ENCODE measurements at regions not wholly inside any gene's neighbourhood (a gene's known extent, or its start where the extent isn't known, plus 50 kb on each side); places are given as distances from the start of the nearest gene placed in this dataset.

DNA sequence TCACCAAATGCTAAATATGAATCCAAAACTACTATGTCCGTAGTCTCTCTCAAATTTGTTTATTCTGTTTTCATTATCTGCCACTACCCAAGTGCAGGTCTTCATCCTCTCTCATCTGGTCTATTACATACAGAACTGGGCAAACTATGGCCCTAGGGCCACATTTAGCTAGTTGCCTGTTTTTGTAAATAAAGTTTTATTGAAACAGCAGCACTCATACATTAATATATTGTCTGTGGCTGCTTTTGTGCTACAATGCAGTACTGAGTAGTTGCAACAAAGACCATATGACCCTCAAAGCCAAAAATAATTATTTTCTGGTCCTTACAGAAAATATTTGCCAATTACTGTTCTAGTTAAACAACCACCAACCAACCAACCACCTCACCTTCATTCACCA lies 172.2 kb upstream of the NCKAP5 start:
- Histone ChIP-seq H3K9me3 (ENCODE audit: insufficient read depth, low read length) (no peaks in the 10 kb centered on the region), H3K4me1 (ENCODE audit: insufficient read depth, insufficient read length) (no peaks in the 10 kb centered on the region), H3K9ac (ENCODE audit: insufficient read length, low read depth) (no peak overlapping the region), H3K4me3 (ENCODE audit: insufficient read length, low read depth) (no peak overlapping the region), H3K27me3 (ENCODE audit: insufficient read depth, insufficient read length) (no peaks in the 10 kb centered on the region), H3K36me3 (ENCODE audit: insufficient read depth, insufficient read length, low read length) (no peaks in the 10 kb centered on the region)
- no peak for DNase-seq (ENCODE audit: low read depth, low spot score)
- no peak for TF ChIP-seq ZNF274 (IDR thresholded peaks at IDR 0.05; ENCODE audit: low read depth, low read length)
- no peak for TF ChIP-seq SUZ12 (IDR thresholded peaks at IDR 0.05; ENCODE audit: extremely low read depth, insufficient read depth, insufficient read length)
- no peak for TF ChIP-seq YY1 (IDR thresholded peaks at IDR 0.05; ENCODE audit: insufficient read depth, insufficient read length)

DNA sequence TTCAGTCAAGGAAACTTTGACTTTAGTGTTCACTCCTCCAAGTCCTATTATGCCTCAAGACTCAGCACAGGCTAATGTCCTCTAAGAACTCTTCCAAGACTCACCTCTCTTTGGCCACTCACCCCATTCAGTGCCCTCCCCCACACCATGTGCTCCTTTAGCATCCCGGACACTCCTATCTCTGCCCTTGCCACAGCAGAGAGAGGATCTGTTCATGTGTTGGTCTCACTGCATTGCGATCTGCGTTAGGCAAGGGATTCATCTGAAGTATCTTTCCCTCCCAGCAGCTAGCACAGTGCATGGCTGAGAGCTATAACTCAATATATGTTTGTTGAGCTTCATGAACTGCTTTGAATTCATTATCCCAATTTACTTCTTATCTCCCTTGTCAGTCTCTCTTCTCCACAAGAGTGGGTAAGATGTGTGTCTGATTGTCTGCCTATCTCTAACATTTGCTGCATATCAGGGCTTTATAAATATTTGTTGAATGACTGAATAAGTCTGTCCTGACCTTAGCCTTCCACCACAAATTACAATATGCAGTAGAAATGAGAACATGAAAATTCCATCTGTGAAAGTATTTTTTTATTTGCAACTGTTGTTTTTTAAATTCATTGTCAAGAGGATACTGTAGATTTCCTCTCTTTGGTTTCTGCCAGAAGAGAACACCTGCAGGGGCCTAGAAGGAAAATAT lies 179.9 kb upstream of the NCKAP5 start:
- H3K27me3 ChIP-seq (ENCODE audit: insufficient read depth, insufficient read length), result no peaks in the 10 kb centered on the region
- no peak overlapping the region for H3K4me3 ChIP-seq (ENCODE audit: insufficient read length, low read depth)
- no peaks in the 10 kb centered on the region for H3K36me3 ChIP-seq (ENCODE audit: insufficient read depth, insufficient read length, low read length)
- no peak for DNase-seq (ENCODE audit: low read depth, low spot score)
- no peak for TF ChIP-seq ZNF274 (IDR thresholded peaks at IDR 0.05; ENCODE audit: low read depth, low read length)
- no peak for TF ChIP-seq YY1 (IDR thresholded peaks at IDR 0.05; ENCODE audit: insufficient read depth, insufficient read length)
- TF ChIP-seq SUZ12 (IDR thresholded peaks at IDR 0.05; ENCODE audit: extremely low read depth, insufficient read depth, insufficient read length), result no peak
- no peaks in the 10 kb centered on the region for H3K4me1 ChIP-seq (ENCODE audit: insufficient read depth, insufficient read length)
- no peak overlapping the region for H3K9ac ChIP-seq (ENCODE audit: insufficient read length, low read depth)
- H3K9me3 ChIP-seq (ENCODE audit: insufficient read depth, low read length), result no peaks in the 10 kb centered on the region

DNA sequence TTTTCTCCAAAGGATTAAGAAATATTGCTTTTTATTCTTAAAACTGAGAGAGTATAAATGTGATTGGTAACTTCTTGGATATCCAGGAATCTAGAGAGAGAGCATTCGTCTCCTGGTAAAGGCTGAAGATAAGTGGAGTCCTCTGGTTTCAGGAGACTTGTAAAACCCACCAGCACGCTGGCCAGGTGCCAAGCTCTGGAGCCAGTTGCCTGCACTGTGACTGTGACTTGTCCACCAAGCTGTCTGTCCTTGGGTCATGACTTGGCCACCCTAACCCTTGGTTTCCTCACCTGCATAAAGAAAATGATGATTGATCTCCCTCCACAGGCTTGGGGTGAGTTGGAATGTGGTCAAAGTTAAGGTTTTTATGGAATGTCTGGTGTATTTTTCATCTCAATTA lies 185.4 kb upstream of the NCKAP5 start:
- no peaks in the 10 kb centered on the region for H3K4me1 ChIP-seq (ENCODE audit: insufficient read depth, insufficient read length)
- no peak overlapping the region for H3K9ac ChIP-seq (ENCODE audit: insufficient read length, low read depth)
- TF ChIP-seq ZNF274 (IDR thresholded peaks at IDR 0.05; ENCODE audit: low read depth, low read length), result no peak
- TF ChIP-seq YY1 (IDR thresholded peaks at IDR 0.05; ENCODE audit: insufficient read depth, insufficient read length), result no peak
- TF ChIP-seq SUZ12 (IDR thresholded peaks at IDR 0.05; ENCODE audit: extremely low read depth, insufficient read depth, insufficient read length), result no peak
- no peaks in the 10 kb centered on the region for H3K9me3 ChIP-seq (ENCODE audit: insufficient read depth, low read length)
- H3K36me3 ChIP-seq (ENCODE audit: insufficient read depth, insufficient read length, low read length), result no peaks in the 10 kb centered on the region
- no peak for DNase-seq (ENCODE audit: low read depth, low spot score)
- H3K27me3 ChIP-seq (ENCODE audit: insufficient read depth, insufficient read length), result no peaks in the 10 kb centered on the region
- no peak overlapping the region for H3K4me3 ChIP-seq (ENCODE audit: insufficient read length, low read depth)

DNA sequence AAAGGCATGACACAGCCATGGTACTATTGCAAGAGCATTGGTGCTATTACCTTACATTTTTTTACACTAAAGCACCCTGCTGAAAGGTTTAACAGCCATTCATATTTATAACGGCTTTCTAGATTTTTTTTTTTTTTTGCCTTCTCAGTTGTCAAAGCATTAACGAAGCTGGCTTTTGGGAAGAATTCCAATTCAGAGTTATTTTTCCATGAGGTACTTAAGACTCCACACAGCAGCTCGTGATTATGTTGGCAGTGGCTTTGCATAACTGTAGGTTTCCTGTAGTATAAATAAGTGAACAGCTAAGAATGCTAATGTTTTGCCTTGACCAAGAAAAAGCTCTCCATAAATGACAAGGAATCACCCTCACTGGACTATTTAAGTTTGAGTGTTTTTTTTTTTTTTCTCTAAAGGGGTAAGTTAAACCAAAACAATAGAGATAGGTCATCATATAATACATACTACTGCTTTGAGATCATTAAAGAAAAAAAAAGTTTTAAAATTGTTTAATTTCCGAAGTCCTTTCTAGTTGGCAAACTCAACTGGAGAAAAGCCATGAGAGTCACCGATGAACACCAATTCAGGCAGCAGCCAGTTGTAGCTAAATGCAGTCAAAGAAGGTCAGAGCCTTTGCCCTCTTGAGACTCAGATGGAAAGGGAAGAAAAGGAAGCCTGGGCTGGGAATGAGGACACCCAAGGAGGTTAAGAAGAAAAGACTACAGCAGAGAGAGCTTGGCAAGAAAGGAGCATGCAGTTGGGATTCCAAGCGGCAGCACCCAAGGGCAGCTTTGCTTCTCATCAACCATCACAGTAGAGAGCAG lies 187.4 kb upstream of the NCKAP5 start:
- Histone ChIP-seq H3K27me3 (ENCODE audit: insufficient read depth, insufficient read length) (no peaks in the 10 kb centered on the region), H3K9ac (ENCODE audit: insufficient read length, low read depth) (no peak overlapping the region), H3K4me1 (ENCODE audit: insufficient read depth, insufficient read length) (no peaks in the 10 kb centered on the region), H3K36me3 (ENCODE audit: insufficient read depth, insufficient read length, low read length) (no peaks in the 10 kb centered on the region), H3K4me3 (ENCODE audit: insufficient read length, low read depth) (no peak overlapping the region), H3K9me3 (ENCODE audit: insufficient read depth, low read length) (no peaks in the 10 kb centered on the region)
- DNase-seq (ENCODE audit: low read depth, low spot score), result no peak
- TF ChIP-seq YY1 (IDR thresholded peaks at IDR 0.05; ENCODE audit: insufficient read depth, insufficient read length) (no peak), SUZ12 (IDR thresholded peaks at IDR 0.05; ENCODE audit: extremely low read depth, insufficient read depth, insufficient read length) (no peak), ZNF274 (IDR thresholded peaks at IDR 0.05; ENCODE audit: low read depth, low read length) (no peak)

DNA sequence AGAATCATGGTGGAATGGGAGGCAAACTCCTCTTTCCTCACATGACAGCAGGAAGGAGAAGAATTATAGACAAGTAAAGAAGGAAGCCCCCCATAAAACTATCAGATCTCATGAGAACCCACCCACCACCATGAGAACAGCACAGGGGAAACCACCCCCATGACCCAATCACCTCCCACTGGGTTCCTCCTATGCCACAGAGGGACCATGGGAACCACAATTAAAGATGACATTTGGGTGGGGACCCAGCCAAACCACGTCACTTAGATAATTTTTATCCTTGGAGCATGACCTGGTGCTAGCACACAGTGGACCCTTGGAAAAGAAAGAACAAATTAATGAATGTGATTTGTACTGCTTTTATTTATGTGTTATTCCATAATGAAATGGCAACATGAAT lies 188.6 kb upstream of the NCKAP5 start:
- Histone ChIP-seq H3K9ac (ENCODE audit: insufficient read length, low read depth) (no peak overlapping the region), H3K9me3 (ENCODE audit: insufficient read depth, low read length) (no peaks in the 10 kb centered on the region), H3K4me3 (ENCODE audit: insufficient read length, low read depth) (no peak overlapping the region), H3K4me1 (ENCODE audit: insufficient read depth, insufficient read length) (no peaks in the 10 kb centered on the region), H3K27me3 (ENCODE audit: insufficient read depth, insufficient read length) (no peaks in the 10 kb centered on the region), H3K36me3 (ENCODE audit: insufficient read depth, insufficient read length, low read length) (no peaks in the 10 kb centered on the region)
- no peak for TF ChIP-seq SUZ12 (IDR thresholded peaks at IDR 0.05; ENCODE audit: extremely low read depth, insufficient read depth, insufficient read length)
- DNase-seq (ENCODE audit: low read depth, low spot score), result no peak

DNA sequence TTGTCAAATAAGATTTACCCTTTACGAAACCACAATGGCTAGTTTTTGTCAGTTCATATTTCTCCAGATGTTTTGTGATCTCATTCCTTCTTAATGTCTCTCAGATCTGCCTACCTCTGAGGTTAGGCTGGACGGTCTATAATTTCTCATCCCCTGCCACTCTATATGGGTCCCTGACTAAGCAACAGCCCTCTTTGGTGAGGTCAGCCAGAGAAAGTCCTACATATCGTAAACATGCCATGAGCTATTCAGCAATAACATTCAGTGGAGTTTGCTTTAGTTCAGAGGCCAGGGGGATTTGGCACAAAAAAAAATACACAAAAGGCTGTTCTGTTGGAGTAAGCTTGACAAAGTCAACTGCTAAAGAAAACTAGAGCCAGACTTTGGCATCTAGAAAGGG lies 192.1 kb upstream of the NCKAP5 start:
- H3K9ac ChIP-seq (ENCODE audit: insufficient read length, low read depth), result no peak overlapping the region
- no peak for DNase-seq (ENCODE audit: low read depth, low spot score)
- H3K4me1 ChIP-seq (ENCODE audit: insufficient read depth, insufficient read length), result no peaks in the 10 kb centered on the region
- H3K36me3 ChIP-seq (ENCODE audit: insufficient read depth, insufficient read length, low read length), result no peaks in the 10 kb centered on the region
- no peak for TF ChIP-seq SUZ12 (IDR thresholded peaks at IDR 0.05; ENCODE audit: extremely low read depth, insufficient read depth, insufficient read length)
- TF ChIP-seq YY1 (IDR thresholded peaks at IDR 0.05; ENCODE audit: insufficient read depth, insufficient read length), result no peak
- TF ChIP-seq ZNF274 (IDR thresholded peaks at IDR 0.05; ENCODE audit: low read depth, low read length), result no peak
- H3K9me3 ChIP-seq (ENCODE audit: insufficient read depth, low read length), result peaks cover 6% of the 10 kb centered on the region; the same call in 1 of the 2 replicates
- no peaks in the 10 kb centered on the region for H3K27me3 ChIP-seq (ENCODE audit: insufficient read depth, insufficient read length)
- H3K4me3 ChIP-seq (ENCODE audit: insufficient read length, low read depth), result no peak overlapping the region

DNA sequence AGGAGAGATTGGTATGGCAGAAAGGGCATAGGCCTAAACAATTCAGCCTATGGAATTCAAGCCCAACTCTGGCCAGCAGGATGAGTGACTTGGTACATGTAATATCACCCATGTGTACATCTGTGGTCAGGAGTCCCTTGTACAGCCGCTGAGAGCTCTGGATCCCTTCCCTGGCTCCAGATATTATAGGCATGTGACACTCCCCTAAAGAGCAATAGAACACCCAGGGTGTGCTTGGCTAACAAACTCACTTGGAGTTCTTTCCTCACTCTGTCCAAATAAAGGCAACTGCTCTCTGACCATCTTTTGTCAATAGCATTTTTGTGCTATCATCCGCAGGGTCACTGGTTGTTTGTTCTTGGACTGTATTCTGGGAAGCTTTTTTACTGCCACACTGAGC lies 197.4 kb upstream of the NCKAP5 start:
- Histone ChIP-seq H3K36me3 (ENCODE audit: insufficient read depth, insufficient read length, low read length) (no peaks in the 10 kb centered on the region), H3K4me3 (ENCODE audit: insufficient read length, low read depth) (no peak overlapping the region), H3K4me1 (ENCODE audit: insufficient read depth, insufficient read length) (no peaks in the 10 kb centered on the region), H3K9ac (ENCODE audit: insufficient read length, low read depth) (no peak overlapping the region), H3K9me3 (ENCODE audit: insufficient read depth, low read length) (peaks cover 6% of the 10 kb centered on the region; the same call in 1 of the 2 replicates), H3K27me3 (ENCODE audit: insufficient read depth, insufficient read length) (no peaks in the 10 kb centered on the region)
- DNase-seq (ENCODE audit: low read depth, low spot score), result no peak
- no peak for TF ChIP-seq SUZ12 (IDR thresholded peaks at IDR 0.05; ENCODE audit: extremely low read depth, insufficient read depth, insufficient read length)
- no peak for TF ChIP-seq ZNF274 (IDR thresholded peaks at IDR 0.05; ENCODE audit: low read depth, low read length)
- TF ChIP-seq YY1 (IDR thresholded peaks at IDR 0.05; ENCODE audit: insufficient read depth, insufficient read length), result no peak
